ENCODE measurements at regions not wholly inside any gene's neighbourhood (a gene's known extent, or its start where the extent isn't known, plus 50 kb on each side); places are given as distances from the start of the nearest gene placed in this dataset.

- H3K9ac ChIP-seq (ENCODE audit: low read depth, low read length): no peak overlapping the region
- H3K9me3 ChIP-seq (ENCODE audit: insufficient read depth, low read depth, low read length): no peaks in the 10 kb centered on the region
- no peaks in the 10 kb centered on the region for H3K36me3 ChIP-seq (ENCODE audit: insufficient read depth, low read length)
- no peaks in the 10 kb centered on the region for H3K27me3 ChIP-seq (ENCODE audit: insufficient read depth, low read length)
- WGBS: 96% methylated on average over 29 of the region's 29 CpGs
- no peak overlapping the region for H3K4me3 ChIP-seq (ENCODE audit: low read length)
- no peak overlapping the region for H3K27ac ChIP-seq (ENCODE audit: low read depth, low read length)
- H3K4me1 ChIP-seq (ENCODE audit: insufficient read depth, low read length): peaks cover 6% of the 10 kb centered on the region; the same call in 1 of the 2 replicates
Measured at GRCh38 chr3:194755671-194756459, 70.2 kb downstream of the FAM43A start.

GRCh38 chr3:194756460-194756779 is 70.7 kb downstream of the FAM43A start:
- H3K27ac ChIP-seq (ENCODE audit: low read depth, low read length): no peak overlapping the region
- 90% methylated on average over 4 of the region's 4 CpGs for WGBS
- H3K36me3 ChIP-seq (ENCODE audit: insufficient read depth, low read length): no peaks in the 10 kb centered on the region
- no peak overlapping the region for H3K9ac ChIP-seq (ENCODE audit: low read depth, low read length)
- 0 out of 2 replicates have a peak, but pooled peaks cover 6% of the 10 kb centered on the region for H3K4me1 ChIP-seq (ENCODE audit: insufficient read depth, low read length)
- no peaks in the 10 kb centered on the region for H3K9me3 ChIP-seq (ENCODE audit: insufficient read depth, low read depth, low read length)
- no peaks in the 10 kb centered on the region for H3K27me3 ChIP-seq (ENCODE audit: insufficient read depth, low read length)
- H3K4me3 ChIP-seq (ENCODE audit: low read length): no peak overlapping the region

- Histone ChIP-seq H3K4me1 (ENCODE audit: insufficient read depth, low read length) (0 out of 2 replicates have a peak, but pooled peaks cover 5% of the 10 kb centered on the region), H3K36me3 (ENCODE audit: insufficient read depth, low read length) (no peaks in the 10 kb centered on the region), H3K4me3 (ENCODE audit: low read length) (no peak overlapping the region), H3K9ac (ENCODE audit: low read depth, low read length) (no peak overlapping the region), H3K27ac (ENCODE audit: low read depth, low read length) (no peak overlapping the region), H3K9me3 (ENCODE audit: insufficient read depth, low read depth, low read length) (no peaks in the 10 kb centered on the region), H3K27me3 (ENCODE audit: insufficient read depth, low read length) (no peaks in the 10 kb centered on the region)
- 92% methylated on average over 10 of the region's 10 CpGs for WGBS
Measured at GRCh38 chr3:194756791-194757325, 71.2 kb downstream of the FAM43A start.

- H3K4me1 ChIP-seq (ENCODE audit: insufficient read depth, low read length): 0 out of 2 replicates have a peak, but pooled peaks cover 5% of the 10 kb centered on the region
- H3K9me3 ChIP-seq (ENCODE audit: insufficient read depth, low read depth, low read length): no peaks in the 10 kb centered on the region
- 67% methylated on average over 2 of the region's 2 CpGs for WGBS
- no peak overlapping the region for H3K27ac ChIP-seq (ENCODE audit: low read depth, low read length)
- H3K27me3 ChIP-seq (ENCODE audit: insufficient read depth, low read length): no peaks in the 10 kb centered on the region
- no peak overlapping the region for H3K4me3 ChIP-seq (ENCODE audit: low read length)
- H3K36me3 ChIP-seq (ENCODE audit: insufficient read depth, low read length): no peaks in the 10 kb centered on the region
- H3K9ac ChIP-seq (ENCODE audit: low read depth, low read length): no peak overlapping the region
Measured at GRCh38 chr3:194757647-194758061, 72.0 kb downstream of the FAM43A start.

GRCh38 chr3:194758716-194759115 is 73.0 kb downstream of the FAM43A start:
- no peak overlapping the region for H3K4me3 ChIP-seq (ENCODE audit: low read length)
- H3K9ac ChIP-seq (ENCODE audit: low read depth, low read length): no peak overlapping the region
- WGBS: 91% methylated on average over 2 of the region's 2 CpGs
- H3K9me3 ChIP-seq (ENCODE audit: insufficient read depth, low read depth, low read length): no peaks in the 10 kb centered on the region
- 0 out of 2 replicates have a peak, but pooled peaks cover 5% of the 10 kb centered on the region for H3K4me1 ChIP-seq (ENCODE audit: insufficient read depth, low read length)
- no peaks in the 10 kb centered on the region for H3K27me3 ChIP-seq (ENCODE audit: insufficient read depth, low read length)
- no peak overlapping the region for H3K27ac ChIP-seq (ENCODE audit: low read depth, low read length)
- no peaks in the 10 kb centered on the region for H3K36me3 ChIP-seq (ENCODE audit: insufficient read depth, low read length)

- no peak overlapping the region for H3K27ac ChIP-seq (ENCODE audit: low read depth, low read length)
- H3K4me1 ChIP-seq (ENCODE audit: insufficient read depth, low read length): 0 out of 2 replicates have a peak, but pooled peaks cover 5% of the 10 kb centered on the region
- no peaks in the 10 kb centered on the region for H3K27me3 ChIP-seq (ENCODE audit: insufficient read depth, low read length)
- H3K9me3 ChIP-seq (ENCODE audit: insufficient read depth, low read depth, low read length): no peaks in the 10 kb centered on the region
- 94% methylated on average over 9 of the region's 9 CpGs for WGBS
- no peak overlapping the region for H3K4me3 ChIP-seq (ENCODE audit: low read length)
- H3K9ac ChIP-seq (ENCODE audit: low read depth, low read length): no peak overlapping the region
- no peaks in the 10 kb centered on the region for H3K36me3 ChIP-seq (ENCODE audit: insufficient read depth, low read length)
Measured at GRCh38 chr3:194760494-194761137, 74.9 kb downstream of the FAM43A start.

- Histone ChIP-seq H3K9me3 (ENCODE audit: insufficient read depth, low read depth, low read length) (no peaks in the 10 kb centered on the region), H3K27me3 (ENCODE audit: insufficient read depth, low read length) (no peaks in the 10 kb centered on the region), H3K36me3 (ENCODE audit: insufficient read depth, low read length) (no peaks in the 10 kb centered on the region), H3K4me3 (ENCODE audit: low read length) (no peak overlapping the region), H3K27ac (ENCODE audit: low read depth, low read length) (no peak overlapping the region), H3K4me1 (ENCODE audit: insufficient read depth, low read length) (0 out of 2 replicates have a peak, but pooled peaks cover 5% of the 10 kb centered on the region), H3K9ac (ENCODE audit: low read depth, low read length) (no peak overlapping the region)
- 53% methylated on average over 3 of the region's 3 CpGs for WGBS
Measured at GRCh38 chr3:194761384-194761783, 75.7 kb downstream of the FAM43A start.

GRCh38 chr3:194766845-194767244 is 81.2 kb downstream of the FAM43A start:
- H3K36me3 ChIP-seq (ENCODE audit: insufficient read depth, low read length): no peaks in the 10 kb centered on the region
- H3K27me3 ChIP-seq (ENCODE audit: insufficient read depth, low read length): peaks cover 21% of the 10 kb centered on the region; the same call in 1 of the 2 replicates
- H3K4me3 ChIP-seq (ENCODE audit: low read length): no peak overlapping the region
- H3K9ac ChIP-seq (ENCODE audit: low read depth, low read length): no peak overlapping the region
- H3K27ac ChIP-seq (ENCODE audit: low read depth, low read length): no peak overlapping the region
- H3K9me3 ChIP-seq (ENCODE audit: insufficient read depth, low read depth, low read length): no peaks in the 10 kb centered on the region
- H3K4me1 ChIP-seq (ENCODE audit: insufficient read depth, low read length): peaks cover 10% of the 10 kb centered on the region
- WGBS: 93% methylated on average over 7 of the region's 7 CpGs

GRCh38 chr3:194767446-194768207 is 81.9 kb downstream of the FAM43A start:
- Histone ChIP-seq H3K4me3 (ENCODE audit: low read length) (no peak overlapping the region), H3K9me3 (ENCODE audit: insufficient read depth, low read depth, low read length) (no peaks in the 10 kb centered on the region), H3K27me3 (ENCODE audit: insufficient read depth, low read length) (peaks cover 21% of the 10 kb centered on the region; the same call in 1 of the 2 replicates), H3K27ac (ENCODE audit: low read depth, low read length) (no peak overlapping the region), H3K9ac (ENCODE audit: low read depth, low read length) (no peak overlapping the region), H3K36me3 (ENCODE audit: insufficient read depth, low read length) (no peaks in the 10 kb centered on the region), H3K4me1 (ENCODE audit: insufficient read depth, low read length) (peaks cover 10% of the 10 kb centered on the region)
- 83% methylated on average over 6 of the region's 8 CpGs for WGBS

- Histone ChIP-seq H3K4me3 (ENCODE audit: low read length) (peak overlapping the region; percentile 35), H3K9ac (ENCODE audit: low read depth, low read length) (no peak overlapping the region), H3K27me3 (ENCODE audit: insufficient read depth, low read length) (peaks cover 21% of the 10 kb centered on the region; the same call in 1 of the 2 replicates), H3K4me1 (ENCODE audit: insufficient read depth, low read length) (peaks cover 10% of the 10 kb centered on the region), H3K9me3 (ENCODE audit: insufficient read depth, low read depth, low read length) (no peaks in the 10 kb centered on the region), H3K27ac (ENCODE audit: low read depth, low read length) (no peak overlapping the region), H3K36me3 (ENCODE audit: insufficient read depth, low read length) (no peaks in the 10 kb centered on the region)
- WGBS: 76% methylated on average over 10 of the region's 10 CpGs
Measured at GRCh38 chr3:194768586-194768985, 82.9 kb downstream of the FAM43A start.
